ENCODE measurements at regions not wholly inside any gene's neighbourhood (a gene's known extent, or its start where the extent isn't known, plus 50 kb on each side); places are given as distances from the start of the nearest gene placed in this dataset.

DNA sequence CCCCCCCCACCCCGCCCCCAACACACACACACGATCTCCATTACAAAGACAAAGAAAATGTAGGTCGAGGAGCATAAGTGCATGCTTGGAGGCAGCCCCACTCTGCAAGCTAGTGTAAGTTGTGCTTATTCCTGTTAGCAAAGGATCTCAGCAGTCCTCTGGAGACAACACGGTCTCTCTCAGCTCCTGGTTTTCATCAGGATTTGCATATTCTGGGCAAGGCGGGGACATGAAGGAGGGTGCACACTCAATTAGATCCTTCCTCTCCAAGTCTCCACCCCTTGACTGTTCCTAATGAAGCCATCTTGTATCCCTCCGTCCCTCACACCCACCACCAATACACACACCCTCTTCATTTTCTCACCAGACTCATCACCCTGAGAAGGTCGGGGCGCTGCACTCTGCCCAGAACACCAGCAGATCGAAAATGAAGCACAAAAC is 63.8 kb downstream of the MRPL46 start:
- 29 to 37% methylated on average over 9 of the region's 9 CpGs for WGBS, 2 donors
- FAIRE-seq = no peak

DNA sequence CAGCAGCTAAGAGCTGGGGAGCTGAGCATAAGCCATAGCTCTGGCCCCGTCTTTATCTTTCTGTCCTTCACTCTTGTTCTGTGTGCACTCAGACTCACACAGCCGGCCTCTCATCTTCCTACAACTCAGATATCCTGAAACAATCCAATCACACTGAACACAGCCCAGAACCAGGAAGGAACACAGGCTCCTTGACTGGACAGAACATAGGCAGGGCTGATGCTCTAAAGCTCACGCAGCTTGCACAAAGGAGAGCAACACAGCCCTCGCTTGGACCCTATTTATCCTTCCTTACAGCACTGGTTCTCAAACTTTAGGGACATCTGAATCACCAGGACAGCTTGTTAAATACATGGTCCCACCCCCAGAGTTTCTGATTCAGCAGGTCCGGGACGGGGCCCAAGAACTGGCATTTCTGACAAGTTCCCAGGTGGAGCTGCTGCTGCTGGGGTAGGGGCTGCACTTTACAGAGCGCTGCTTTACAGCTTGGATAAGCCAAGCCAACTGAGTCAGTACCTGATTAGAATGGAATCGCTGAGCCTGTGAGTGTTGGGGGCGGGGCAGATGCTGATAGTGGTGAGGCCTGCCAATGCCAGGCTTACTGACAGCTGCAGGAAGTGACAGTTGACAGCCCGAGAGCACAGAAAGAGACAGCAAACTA is 65.1 kb downstream of the MRPL46 start:
- Histone ChIP-seq H3K4me1 (no peaks in the 10 kb centered on the region), H3K27ac (no peak overlapping the region), H3K4me3 (no peak overlapping the region), H3K36me3 (no peaks in the 10 kb centered on the region), H3K9me3 (no peaks in the 10 kb centered on the region), H3K27me3 (no peaks in the 10 kb centered on the region)
- FAIRE-seq (no peak), ATAC-seq (no peak), DNase-seq (no peak)
- WGBS, 2 donors = 36 to 43% methylated on average over 10 of the region's 10 CpGs
- no peak for TF ChIP-seq CTCF (IDR thresholded peaks at IDR 0.05)
- intact Hi-C loops (cut with DNase I) = no loop called here

More for the DNA sequence above, 63.8 kb downstream of the MRPL46 start:
- ATAC-seq (no peak), DNase-seq (no peak)
- intact Hi-C loops (cut with DNase I) = no loop called here
- no peak overlapping the region for H3K27ac ChIP-seq
- H3K36me3 ChIP-seq = no peaks in the 10 kb centered on the region
- no peak for TF ChIP-seq CTCF (IDR thresholded peaks at IDR 0.05)
- no peaks in the 10 kb centered on the region for H3K4me1 ChIP-seq
- no peaks in the 10 kb centered on the region for H3K9me3 ChIP-seq
- H3K4me3 ChIP-seq = no peak overlapping the region
- no peaks in the 10 kb centered on the region for H3K27me3 ChIP-seq

GRCh38 chr15:88401251-88401995 is 65.8 kb downstream of the MRPL46 start:
- no peak for FAIRE-seq

DNA sequence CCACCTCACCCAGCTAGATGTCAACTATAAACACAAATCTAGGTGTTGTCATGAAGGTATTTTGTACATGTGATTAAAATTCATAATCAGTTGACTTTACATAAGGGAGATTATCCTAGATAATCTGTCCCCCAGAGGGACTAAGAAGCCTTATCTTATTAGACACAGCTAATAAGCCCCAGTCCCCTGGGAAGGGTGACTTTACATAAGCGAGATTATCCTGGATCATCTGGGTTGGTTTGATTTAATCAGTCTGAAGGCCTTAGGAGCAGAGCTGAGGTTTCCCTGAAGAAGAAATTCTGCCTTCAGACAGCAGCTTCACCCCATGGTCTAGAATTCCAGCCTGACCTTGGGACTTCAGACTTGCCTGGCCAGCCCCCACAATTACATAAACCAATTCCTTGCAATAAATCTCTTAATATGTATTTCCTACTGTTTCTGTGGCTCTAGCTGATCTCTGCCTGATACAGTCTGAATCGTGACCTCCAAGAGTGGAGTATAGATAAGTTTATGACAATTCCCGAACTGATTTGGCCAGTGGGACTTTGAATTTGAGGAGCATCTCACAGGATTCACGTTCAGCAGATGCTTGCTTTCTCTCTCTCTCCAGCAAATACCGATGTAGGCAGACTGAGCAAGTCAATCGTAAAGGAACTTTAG is 66.5 kb downstream of the MRPL46 start:
- H3K9me3 ChIP-seq = no peaks in the 10 kb centered on the region
- H3K27ac ChIP-seq = no peak overlapping the region
- H3K27me3 ChIP-seq = no peaks in the 10 kb centered on the region
- H3K4me1 ChIP-seq = no peaks in the 10 kb centered on the region
- FAIRE-seq = no peak
- TF ChIP-seq CTCF (IDR thresholded peaks at IDR 0.05) = no peak
- no peak for DNase-seq
- intact Hi-C loops (cut with DNase I) = no loop called here
- ATAC-seq = no peak
- H3K4me3 ChIP-seq = no peak overlapping the region
- H3K36me3 ChIP-seq = no peaks in the 10 kb centered on the region
- 50 to 56% methylated on average over 6 of the region's 6 CpGs for WGBS, 2 donors

More at GRCh38 chr15:88401251-88401995, 65.8 kb downstream of the MRPL46 start:
- H3K9me3 ChIP-seq = no peaks in the 10 kb centered on the region
- WGBS, 2 donors = 49 to 60% methylated on average over 13 of the region's 13 CpGs
- DNase-seq = no peak
- H3K27me3 ChIP-seq = no peaks in the 10 kb centered on the region
- no peak for ATAC-seq
- no peak overlapping the region for H3K27ac ChIP-seq
- no peaks in the 10 kb centered on the region for H3K36me3 ChIP-seq
- H3K4me1 ChIP-seq = no peaks in the 10 kb centered on the region
- intact Hi-C loops (cut with DNase I) = no loop called here
- no peak for TF ChIP-seq CTCF (IDR thresholded peaks at IDR 0.05)
- no peak overlapping the region for H3K4me3 ChIP-seq

All from pancreas (tissue), 10 donors.